HG02981 (cell line): ENCODE measurements at regions not wholly inside any gene's neighbourhood (a gene's known extent, or its start where the extent isn't known, plus 50 kb on each side); places are given as distances from the start of the nearest gene placed in this dataset.

ENCODE experiments used
- ATAC-seq: cut with Tn5 transposase; IDR thresholded peaks from one replicate; pipeline ENCODE4 v1.9.1; 2021; ENCODE audit warnings: mild to moderate bottlenecking, moderate library complexity; ENCODE audit not compliant: unreplicated experiment

DNA sequence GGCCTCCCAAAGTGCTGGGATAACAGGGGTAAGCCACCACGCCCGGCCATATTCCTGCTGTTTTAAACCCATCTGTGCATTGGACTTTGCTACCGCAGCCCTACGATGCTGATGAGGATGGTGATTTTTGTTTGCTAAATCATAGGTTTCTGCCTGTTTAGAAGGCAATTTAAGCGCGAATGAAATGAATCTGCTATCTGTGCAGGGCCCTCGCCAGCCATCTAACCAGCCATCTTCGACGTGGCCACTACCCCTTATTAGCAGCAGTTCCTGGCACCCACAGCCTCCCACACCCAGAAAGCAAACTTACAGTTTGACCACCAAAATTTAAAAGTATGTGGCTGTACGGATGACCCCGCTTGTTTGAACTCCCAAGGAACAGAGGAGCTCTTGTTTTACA is 178.5 kb downstream of the SHOX start:
- no peak for ATAC-seq

- no peak for ATAC-seq
These were observed 176.0 kb downstream of the SHOX start for GRCh38 chrX:806586-806985.

- ATAC-seq = no peak
These were observed 175.4 kb downstream of the SHOX start for GRCh38 chrX:805988-806387.

GRCh38 chrX:805103-805670 is 174.6 kb downstream of the SHOX start:
- no peak for ATAC-seq

GRCh38 chrX:802846-803245 is 172.3 kb downstream of the SHOX start:
- ATAC-seq = no peak

DNA sequence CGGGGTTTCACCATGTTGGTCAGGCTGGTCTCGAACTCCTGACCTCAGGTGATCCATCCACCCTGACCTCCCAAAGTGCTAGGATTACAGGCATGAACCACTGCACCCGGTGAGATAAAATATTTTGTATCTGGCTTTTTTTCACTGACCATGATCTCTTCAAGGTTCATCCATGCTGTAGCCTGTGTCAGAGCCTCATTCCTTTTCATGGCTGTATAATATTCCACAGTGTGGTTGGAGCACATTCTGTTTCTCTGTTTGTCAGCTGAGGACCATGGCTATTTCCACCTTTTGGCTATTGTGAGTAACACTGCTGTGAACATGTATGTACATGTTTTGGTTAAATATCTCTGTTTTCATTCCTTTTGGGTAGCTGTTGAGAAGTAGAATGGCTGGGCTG is 169.2 kb downstream of the SHOX start:
- ATAC-seq = no peak

DNA sequence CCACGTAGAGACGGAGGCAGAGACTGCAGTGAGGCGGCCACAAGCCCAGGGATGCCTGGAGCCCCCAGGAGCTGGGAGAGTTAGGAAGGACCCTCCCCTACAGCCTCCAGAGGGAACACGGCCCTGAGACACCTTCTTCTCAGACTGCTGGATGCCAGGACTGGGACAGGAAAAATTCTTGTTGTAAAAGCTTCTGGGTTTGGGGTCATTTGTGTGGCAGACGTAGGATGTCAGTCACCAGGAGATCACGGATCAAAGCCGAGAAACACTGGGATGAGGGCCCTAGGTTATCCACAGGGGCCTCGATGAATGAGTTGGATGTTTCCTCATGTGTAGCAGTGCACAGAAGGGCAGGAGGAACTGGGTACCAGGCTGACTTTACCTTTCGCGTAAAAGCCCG is 163.7 kb downstream of the SHOX start:
- no peak for ATAC-seq

GRCh38 chrX:793216-793770 is 162.7 kb downstream of the SHOX start:
- ATAC-seq = no peak

DNA sequence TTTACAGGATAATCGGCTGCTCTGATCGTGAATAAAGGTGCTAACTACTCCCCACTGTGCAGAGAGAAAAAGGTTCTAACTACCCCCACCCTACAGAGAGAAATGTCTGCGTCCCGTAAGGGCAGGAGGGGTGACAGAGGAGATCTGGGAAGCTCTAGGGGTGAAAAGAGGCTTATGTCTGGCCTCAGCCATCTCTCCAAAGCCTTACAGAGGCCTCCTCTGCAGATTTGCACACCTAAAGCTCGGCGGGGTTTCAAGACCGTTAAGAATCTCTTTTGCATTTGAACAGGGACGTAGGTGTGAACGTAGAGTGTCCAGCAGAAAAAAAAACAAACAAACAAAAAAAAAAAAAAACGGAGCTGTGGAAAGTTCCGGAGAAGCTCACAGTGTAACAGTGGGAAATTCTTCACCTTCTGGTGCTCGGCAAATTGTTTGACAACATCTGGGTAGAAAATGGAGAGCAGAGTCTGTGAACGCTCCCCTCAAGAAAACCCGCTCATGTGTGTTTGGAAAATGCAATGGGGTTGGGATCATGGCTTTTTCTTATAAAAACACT is 161.0 kb downstream of the SHOX start:
- no peak for ATAC-seq

DNA sequence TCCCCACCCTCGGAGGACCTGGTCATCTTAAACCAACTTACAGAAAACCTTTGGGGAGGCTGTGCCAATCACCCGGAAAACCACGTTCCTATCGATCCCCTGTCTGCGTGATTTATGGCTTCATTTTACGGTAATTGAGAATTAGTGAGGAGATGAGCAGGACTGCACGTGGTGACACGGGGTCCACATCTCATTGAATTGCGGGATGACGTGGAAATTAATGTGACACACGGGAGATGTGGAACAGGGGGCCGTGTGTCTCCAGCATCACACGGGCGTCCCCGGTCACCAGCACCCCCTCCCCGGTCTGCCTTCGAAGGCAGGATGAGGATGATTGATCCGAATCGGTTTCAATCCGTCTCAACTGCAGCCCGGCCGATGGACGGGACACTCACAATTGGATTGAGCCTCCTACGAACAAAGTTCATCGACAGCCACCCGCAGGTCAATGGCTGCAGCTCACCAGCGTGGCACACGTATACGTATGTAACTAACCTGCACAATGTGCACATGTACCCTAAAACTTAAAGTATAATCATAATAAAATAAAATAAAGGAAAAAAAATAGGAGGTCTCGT is 160.3 kb downstream of the SHOX start:
- no peak for ATAC-seq

DNA sequence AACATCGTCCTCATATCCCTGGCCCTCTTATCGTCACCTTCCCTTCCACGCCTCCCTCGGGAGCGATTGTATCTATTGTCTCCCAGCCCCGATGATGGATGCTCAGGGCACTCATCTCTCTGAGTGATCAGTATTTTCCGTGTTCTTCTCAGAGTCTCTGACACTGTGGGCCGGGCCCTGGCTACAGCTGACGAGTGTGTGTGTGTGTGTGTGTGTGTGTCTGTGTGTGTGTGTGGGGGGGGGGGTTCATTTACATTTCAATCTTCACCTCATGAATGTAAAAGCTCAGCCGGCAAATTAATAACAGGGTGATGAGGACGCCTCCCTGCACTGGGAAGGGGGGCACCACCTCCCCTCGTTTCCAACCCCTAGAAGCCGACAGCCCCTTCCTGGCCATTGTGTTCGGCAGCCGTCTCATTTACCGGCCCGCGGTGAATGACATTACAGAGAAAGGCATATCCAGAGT is 159.5 kb downstream of the SHOX start:
- ATAC-seq = no peak

- ATAC-seq = no peak
These were observed 158.5 kb downstream of the SHOX start for GRCh38 chrX:789096-789495.

GRCh38 chrX:786441-786881 is 155.9 kb downstream of the SHOX start:
- no peak for ATAC-seq

GRCh38 chrX:784829-785228 is 154.2 kb downstream of the SHOX start:
- ATAC-seq = no peak

DNA sequence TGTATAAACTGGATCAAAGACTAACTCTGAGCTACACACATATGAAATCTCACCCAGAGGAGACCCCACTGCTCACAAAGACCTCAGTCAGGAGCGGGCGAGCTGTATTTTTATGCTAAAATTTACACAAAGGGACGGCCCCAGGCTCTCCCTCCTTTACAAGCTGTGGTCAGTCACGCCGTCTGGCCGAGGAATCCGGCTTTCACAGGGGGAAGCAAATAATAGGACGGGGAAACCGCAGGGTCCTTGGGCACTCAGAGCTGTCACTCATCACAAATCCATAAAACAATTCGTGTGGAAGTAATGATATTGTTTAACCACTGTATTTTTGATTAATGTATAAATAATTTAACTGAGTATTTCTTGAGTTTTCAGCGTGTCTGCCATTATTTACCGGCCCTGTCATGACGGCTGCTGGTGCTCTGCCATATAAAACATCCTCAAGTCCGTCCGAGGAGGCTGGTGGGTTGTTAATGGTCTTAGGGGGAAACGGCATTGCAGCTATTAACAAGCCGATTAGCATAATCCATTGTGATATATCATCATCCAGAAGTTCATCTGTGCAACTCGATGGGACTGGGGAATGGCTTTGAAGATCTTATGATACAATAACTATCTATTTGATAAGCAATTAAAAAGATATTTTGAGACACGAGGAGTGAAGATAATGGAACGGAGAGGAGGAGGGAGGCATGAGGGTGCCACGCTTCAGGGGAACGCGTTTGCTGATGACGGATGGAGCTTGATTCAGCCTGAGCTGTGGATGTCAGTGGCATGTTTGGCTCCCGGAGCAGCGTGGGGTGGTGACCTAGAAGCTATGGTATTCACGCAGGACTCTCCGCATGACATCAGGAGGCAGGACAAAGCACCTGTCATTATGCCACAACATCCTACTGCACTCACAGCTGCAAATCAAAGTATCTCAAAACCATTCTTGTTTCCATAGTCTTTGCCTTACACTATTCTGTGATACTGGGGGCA is 150.9 kb downstream of the SHOX start:
- ATAC-seq = no peak

GRCh38 chrX:776529-777230 is 146.1 kb downstream of the SHOX start:
- no peak for ATAC-seq

- no peak for ATAC-seq
These were observed 145.5 kb downstream of the SHOX start for GRCh38 chrX:776061-776460.

DNA sequence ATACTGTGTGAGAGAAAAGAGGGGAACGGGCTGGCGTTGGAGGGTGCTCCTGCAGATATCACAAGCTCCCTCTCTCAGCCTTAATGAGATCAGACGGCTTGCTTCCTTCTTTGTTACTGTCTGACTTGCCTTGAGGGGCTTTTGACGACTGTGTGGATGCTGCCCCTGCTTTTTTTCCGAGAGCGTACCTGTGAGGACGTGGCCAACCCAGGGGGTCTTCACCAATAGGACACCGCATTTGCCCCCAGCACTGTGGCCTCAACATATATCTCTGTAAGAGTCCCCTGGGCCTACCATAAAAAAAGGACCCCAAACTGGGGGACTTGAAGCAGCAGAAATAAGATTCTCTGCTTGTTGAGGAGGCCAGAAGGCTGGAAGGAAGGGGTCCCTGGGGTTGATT is 143.9 kb downstream of the SHOX start:
- ATAC-seq = no peak

DNA sequence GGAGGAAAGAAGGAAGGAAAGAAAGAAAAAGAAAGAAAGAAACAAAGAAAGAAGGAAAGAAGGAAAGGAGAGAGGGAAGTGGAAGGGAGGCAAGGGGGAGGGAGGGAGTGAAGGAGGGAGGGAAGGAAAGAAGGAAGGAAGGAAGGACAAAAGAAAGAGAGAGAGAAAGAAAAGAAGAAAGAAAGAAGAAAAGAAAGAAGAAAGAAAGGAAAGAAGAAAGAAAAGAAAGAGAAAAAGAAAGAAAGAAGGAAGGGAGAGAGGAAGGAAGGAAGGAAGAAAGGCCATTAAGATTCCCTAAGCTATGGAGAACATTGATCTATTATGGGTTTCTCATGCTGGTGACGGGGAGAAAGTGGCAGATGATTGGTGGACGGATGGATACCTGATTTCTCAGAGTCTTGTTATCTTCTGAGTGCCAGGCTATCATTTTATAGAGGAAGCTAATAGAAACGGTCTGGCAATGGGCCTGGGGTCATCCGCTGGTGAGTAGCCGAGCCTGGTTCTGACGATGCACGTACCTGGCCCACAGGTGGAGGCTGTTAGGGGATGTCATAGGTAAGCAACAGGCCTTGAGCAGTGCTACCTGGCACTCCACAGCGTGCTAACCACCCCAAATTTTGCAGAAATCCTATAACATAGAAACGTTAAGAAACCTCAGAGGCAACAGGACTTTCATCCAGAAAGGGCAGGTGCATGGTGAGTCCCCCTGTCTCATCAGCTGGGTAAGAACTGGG is 142.9 kb downstream of the SHOX start:
- no peak for ATAC-seq

- no peak for ATAC-seq
These were observed 140.9 kb downstream of the SHOX start for GRCh38 chrX:771536-771935.
